H1 (cell line): ENCODE measurements at regions not wholly inside any gene's neighbourhood (a gene's known extent, or its start where the extent isn't known, plus 50 kb on each side); places are given as distances from the start of the nearest gene placed in this dataset.

Experiments
- CTCF ChIP-seq, 3 experiments: IDR thresholded peaks; 1 replicate in 2 of 3; 2 replicates in 1 of 3; pipeline versions ENCODE4 v1.5.1 to v1.6.1; 2011; ENCODE audit warnings: low read length in 3 of 3, mild to moderate bottlenecking in 3 of 3, inconsistent platforms in 2 of 3, low read depth in 1 of 3, moderate library complexity in 1 of 3; ENCODE audit not compliant: insufficient read depth in 1 of 3; ENCODE audit errors: control extremely low read depth in 1 of 3
- EGR1 ChIP-seq: IDR thresholded peaks from 2 replicates; pipeline ENCODE4 v1.6.1; 2011; ENCODE audit warnings: low read depth, low read length, borderline replicate concordance
- EZH2 ChIP-seq: fragments of 200-600 bp; sonication (generic); IDR thresholded peaks from 2 replicates; pipeline ENCODE4 v1.7.1; 2012; ENCODE audit warnings: low read depth, mild to moderate bottlenecking, moderate library complexity, low read length, inconsistent platforms; ENCODE audit not compliant: severe bottlenecking
- MAX ChIP-seq: IDR thresholded peaks from 2 replicates; pipeline ENCODE4 v1.6.1; 2012; ENCODE audit warnings: inconsistent platforms
- POLR2A ChIP-seq, 2 experiments: IDR thresholded peaks; 1 replicate in 1 of 2; 2 replicates in 1 of 2; pipeline ENCODE4 v1.6.1; 2011; ENCODE audit warnings: low read depth in 2 of 2, low read length in 2 of 2, mild to moderate bottlenecking in 2 of 2; ENCODE audit errors: control extremely low read depth in 1 of 2
- SIX5 ChIP-seq: IDR thresholded peaks from 2 replicates; pipeline ENCODE4 v1.6.1; 2011; ENCODE audit warnings: mild to moderate bottlenecking, low read depth, low read length
- ZNF274 ChIP-seq: IDR thresholded peaks from 2 replicates; pipeline ENCODE4 v1.7.0; 2012; ENCODE audit warnings: low read length, borderline replicate concordance; ENCODE audit errors: extremely low read depth

GRCh38 chr7:138342990-138343389, 117.1 kb upstream of the TRIM24 start:
- no peak for TF ChIP-seq CTCF (IDR thresholded peaks at IDR 0.05; ENCODE audit: control extremely low read depth in 1 of 3, insufficient read depth in 1 of 3, low read depth in 1 of 3, low read length in 3 of 3)
- no peak for TF ChIP-seq ZNF274
- no peak for TF ChIP-seq EZH2
- TF ChIP-seq POLR2A (IDR thresholded peaks at IDR 0.05; ENCODE audit: control extremely low read depth in 1 of 2, low read depth in 2 of 2, low read length in 2 of 2), result no peak
- TF ChIP-seq MAX, result no peak
- TF ChIP-seq SIX5, result no peak
- no peak for TF ChIP-seq EGR1
